Uterus (tissue), 3 donors: ENCODE measurements at regions not wholly inside any gene's neighbourhood (a gene's known extent, or its start where the extent isn't known, plus 50 kb on each side); places are given as distances from the start of the nearest gene placed in this dataset.

Source experiments
- DNase-seq, 2 donors: peaks; one replicate each; pipeline ENCODE4 v3.0.0-alpha.2; 2019 to 2020
- H3K27ac ChIP-seq, 2 donors: fragments of 200-600 bp; sonication (generic); 1 replicate in 1 of 2; 2 replicates in 1 of 2; pipeline ENCODE4 v1.5.1; 2016 to 2018
- H3K27me3 ChIP-seq, 2 donors: fragments of 200-600 bp; sonication (generic); one replicate each; pipeline ENCODE4 v1.5.1; 2018 to 2019; ENCODE audit warnings: control low read depth in 1 of 2
- H3K36me3 ChIP-seq, 2 donors: fragments of 200-600 bp; sonication (generic); one replicate each; pipeline ENCODE4 v1.5.1; 2019; ENCODE audit warnings: control low read depth in 1 of 2
- H3K4me1 ChIP-seq, 2 donors: fragments of 200-600 bp; sonication (generic); one replicate each; pipeline ENCODE4 v1.5.1; 2018 to 2019; ENCODE audit warnings: control low read depth in 1 of 2
- H3K4me3 ChIP-seq, 2 donors: fragments of 200-600 bp; sonication (generic); 1 replicate in 1 of 2; 2 replicates in 1 of 2; pipeline ENCODE4 v1.5.1; 2018 to 2019; ENCODE audit warnings: mild to moderate bottlenecking in 1 of 2
- H3K9me3 ChIP-seq, 2 donors: fragments of 200-600 bp; sonication (generic); one replicate each; pipeline ENCODE4 v1.5.1; 2019; ENCODE audit warnings: control low read depth in 1 of 2
- CTCF ChIP-seq, 4 experiments: fragments of 200-600 bp in 2 of 4; fragments of 450-650 bp in 2 of 4; sonication (generic) in 2 of 4; IDR thresholded peaks; one replicate each; pipeline ENCODE4 v1.5.1; 2016 to 2019; ENCODE audit warnings: antibody characterized with exemption in 4 of 4, mild to moderate bottlenecking in 2 of 4, moderate library complexity in 1 of 4
- POLR2A ChIP-seq, 2 donors: fragments of 450-650 bp; IDR thresholded peaks; one replicate each; pipeline ENCODE4 v1.6.1; 2016; ENCODE audit warnings: antibody characterized with exemption in 2 of 2, mild to moderate bottlenecking in 1 of 2, moderate library complexity in 1 of 2
- intact Hi-C: fragments of 100-400 bp; cut with DNase I; formaldehyde crosslinking; loops from one replicate; pipeline ENCODE4 v1.15.1; 2023; ENCODE audit warnings: low total_unique reads
- donor health status: DM: yes; HTN: yes; CAD: no.

- Histone ChIP-seq H3K4me3 (no peak overlapping the region), H3K4me1 (no peaks in the 10 kb centered on the region), H3K36me3 (no peaks in the 10 kb centered on the region), H3K9me3 (no peaks in the 10 kb centered on the region), H3K27me3 (no peaks in the 10 kb centered on the region), H3K27ac (no peak overlapping the region)
- intact Hi-C loops, result no loop called here
- no peak for DNase-seq
- no peak for TF ChIP-seq CTCF (IDR thresholded peaks at IDR 0.05)
- no peak for TF ChIP-seq POLR2A (IDR thresholded peaks at IDR 0.05)
Measured at GRCh38 chr2:6181525-6181924, 489.3 kb downstream of the SOX11 start.

- Histone ChIP-seq H3K4me3 (no peak overlapping the region), H3K27ac (no peak overlapping the region), H3K27me3 (no peaks in the 10 kb centered on the region), H3K36me3 (no peaks in the 10 kb centered on the region), H3K4me1 (no peaks in the 10 kb centered on the region), H3K9me3 (no peaks in the 10 kb centered on the region)
- DNase-seq, result no peak
- TF ChIP-seq CTCF (IDR thresholded peaks at IDR 0.05), result no peak
- TF ChIP-seq POLR2A (IDR thresholded peaks at IDR 0.05), result no peak
- intact Hi-C loops, result no loop called here
Measured at GRCh38 chr2:6181926-6182325, 489.7 kb downstream of the SOX11 start.

GRCh38 chr2:6183226-6183625 lies 491.0 kb downstream of the SOX11 start:
- intact Hi-C loops, result no loop called here

GRCh38 chr2:6184532-6185292 lies 492.5 kb downstream of the SOX11 start:
- no peaks in the 10 kb centered on the region for H3K4me1 ChIP-seq
- TF ChIP-seq CTCF (IDR thresholded peaks at IDR 0.05) (no peak), POLR2A (IDR thresholded peaks at IDR 0.05) (no peak)
- intact Hi-C loops, result no loop called here
- no peaks in the 10 kb centered on the region for H3K36me3 ChIP-seq
- DNase-seq, result no peak
- H3K27ac ChIP-seq, result no peak overlapping the region
- no peak overlapping the region for H3K4me3 ChIP-seq
- H3K9me3 ChIP-seq, result no peaks in the 10 kb centered on the region
- no peaks in the 10 kb centered on the region for H3K27me3 ChIP-seq

More at GRCh38 chr2:6183226-6183625, 491.0 kb downstream of the SOX11 start:
- TF ChIP-seq POLR2A (IDR thresholded peaks at IDR 0.05), result no peak
- no peak for TF ChIP-seq CTCF (IDR thresholded peaks at IDR 0.05)
- H3K4me3 ChIP-seq, result no peak overlapping the region
- no peaks in the 10 kb centered on the region for H3K36me3 ChIP-seq
- H3K4me1 ChIP-seq, result no peaks in the 10 kb centered on the region
- H3K9me3 ChIP-seq, result no peaks in the 10 kb centered on the region
- no peaks in the 10 kb centered on the region for H3K27me3 ChIP-seq
- no peak for DNase-seq
- H3K27ac ChIP-seq, result no peak overlapping the region

GRCh38 chr2:6186332-6187151 lies 494.4 kb downstream of the SOX11 start:
- no peak overlapping the region for H3K4me3 ChIP-seq
- H3K4me1 ChIP-seq, result no peaks in the 10 kb centered on the region
- H3K27ac ChIP-seq, result no peak overlapping the region
- no peaks in the 10 kb centered on the region for H3K27me3 ChIP-seq
- no peaks in the 10 kb centered on the region for H3K36me3 ChIP-seq
- TF ChIP-seq CTCF (IDR thresholded peaks at IDR 0.05) (no peak), POLR2A (IDR thresholded peaks at IDR 0.05) (no peak)
- no peak for DNase-seq
- intact Hi-C loops, result no loop called here
- H3K9me3 ChIP-seq, result no peaks in the 10 kb centered on the region
